Fibroblast of lung (primary cell): ENCODE measurements at regions not wholly inside any gene's neighbourhood (a gene's known extent, or its start where the extent isn't known, plus 50 kb on each side); places are given as distances from the start of the nearest gene placed in this dataset.

Source experiments
- DNase-seq, 2 donors: peaks; one replicate each; pipeline versions ENCODE4 v3.0.0 to v3.0.0-alpha.2; 2010; ENCODE audit warnings: low read depth in 2 of 2
- H2AFZ ChIP-seq: 2 replicates; pipeline ENCODE4 v1.5.1; 2012; ENCODE audit warnings: low read length, control low read depth, inconsistent platforms
- H3K27ac ChIP-seq: 2 replicates; pipeline ENCODE4 v1.5.1; 2011; ENCODE audit warnings: low read length, control low read depth; ENCODE audit not compliant: insufficient read depth
- H3K27me3 ChIP-seq: 2 replicates; pipeline ENCODE4 v1.5.1; 2011; ENCODE audit warnings: mild to moderate bottlenecking, low read length; ENCODE audit not compliant: control insufficient read depth, insufficient read depth
- H3K36me3 ChIP-seq: 2 replicates; pipeline ENCODE4 v1.5.1; 2011; ENCODE audit warnings: low read length; ENCODE audit not compliant: control insufficient read depth, insufficient read depth
- H3K4me1 ChIP-seq: 2 replicates; pipeline ENCODE4 v1.5.1; 2011; ENCODE audit warnings: low read length; ENCODE audit not compliant: control insufficient read depth, insufficient read depth; ENCODE audit errors: extremely low read depth
- H3K4me2 ChIP-seq: 2 replicates; pipeline ENCODE4 v1.5.1; 2011; ENCODE audit warnings: low read length, control low read depth; ENCODE audit not compliant: insufficient read depth; ENCODE audit errors: extremely low read depth
- H3K4me3 ChIP-seq, 4 experiments: fragments of 200-600 bp in 1 of 4; sonication (generic) in 1 of 4; replicated peaks in 1 of 4; 2 replicates each; pipeline ENCODE4 v1.5.1; 2011 to 2016; ENCODE audit warnings: low read length in 4 of 4, low read depth in 3 of 4, mild to moderate bottlenecking in 3 of 4, control low read depth in 2 of 4, inconsistent platforms in 1 of 4, mixed read lengths in 1 of 4; ENCODE audit not compliant: insufficient read depth in 1 of 4; ENCODE audit errors: control extremely low read depth in 1 of 4
- H3K79me2 ChIP-seq: 2 replicates; pipeline ENCODE4 v1.5.1; 2012; ENCODE audit warnings: mild to moderate bottlenecking, low read length, inconsistent platforms; ENCODE audit not compliant: control insufficient read depth, insufficient read depth
- H3K9ac ChIP-seq: 2 replicates; pipeline ENCODE4 v1.5.1; 2011; ENCODE audit warnings: mild to moderate bottlenecking, low read length, control low read depth; ENCODE audit not compliant: insufficient read depth
- H3K9me3 ChIP-seq: 2 replicates; pipeline ENCODE4 v1.5.1; 2012; ENCODE audit warnings: low read depth, low read length; ENCODE audit not compliant: control insufficient read depth, insufficient read depth
- H4K20me1 ChIP-seq: 2 replicates; pipeline ENCODE4 v1.5.1; 2011; ENCODE audit warnings: low read length; ENCODE audit not compliant: control insufficient read depth, insufficient read depth; ENCODE audit errors: extremely low read depth
- EZH2 ChIP-seq: IDR thresholded peaks from 2 replicates; pipeline ENCODE4 v1.5.1; 2012; ENCODE audit warnings: low read length, control low read depth, mild to moderate bottlenecking; ENCODE audit errors: missing control alignments
- TF ChIP-seq, protein P1 (sequence below), 2 donors: IDR thresholded peaks in 1 of 2; conservative IDR thresholded peaks in 1 of 2; 1 replicate in 1 of 2; 2 replicates in 1 of 2; pipeline ENCODE4 v1.5.1; 2011 to 2012; ENCODE audit warnings: low read length in 2 of 2, control low read depth in 1 of 2, inconsistent platforms in 1 of 2, low read depth in 1 of 2, mild to moderate bottlenecking in 1 of 2

GRCh38 chr10:55273946-55274345 lies 472.9 kb upstream of the PCDH15 start:
- Histone ChIP-seq H3K9ac (no peak overlapping the region), H3K27me3 (no peaks in the 10 kb centered on the region), H4K20me1 (no peaks in the 10 kb centered on the region), H3K9me3 (no peaks in the 10 kb centered on the region), H3K4me3 (no peak overlapping the region), H2AFZ (no peak overlapping the region), H3K36me3 (no peaks in the 10 kb centered on the region), H3K4me2 (no peak overlapping the region), H3K27ac (no peak overlapping the region), H3K4me1 (no peaks in the 10 kb centered on the region), H3K79me2 (no peaks in the 10 kb centered on the region)
- no peak for TF ChIP-seq EZH2
- TF ChIP-seq, protein P1, sequence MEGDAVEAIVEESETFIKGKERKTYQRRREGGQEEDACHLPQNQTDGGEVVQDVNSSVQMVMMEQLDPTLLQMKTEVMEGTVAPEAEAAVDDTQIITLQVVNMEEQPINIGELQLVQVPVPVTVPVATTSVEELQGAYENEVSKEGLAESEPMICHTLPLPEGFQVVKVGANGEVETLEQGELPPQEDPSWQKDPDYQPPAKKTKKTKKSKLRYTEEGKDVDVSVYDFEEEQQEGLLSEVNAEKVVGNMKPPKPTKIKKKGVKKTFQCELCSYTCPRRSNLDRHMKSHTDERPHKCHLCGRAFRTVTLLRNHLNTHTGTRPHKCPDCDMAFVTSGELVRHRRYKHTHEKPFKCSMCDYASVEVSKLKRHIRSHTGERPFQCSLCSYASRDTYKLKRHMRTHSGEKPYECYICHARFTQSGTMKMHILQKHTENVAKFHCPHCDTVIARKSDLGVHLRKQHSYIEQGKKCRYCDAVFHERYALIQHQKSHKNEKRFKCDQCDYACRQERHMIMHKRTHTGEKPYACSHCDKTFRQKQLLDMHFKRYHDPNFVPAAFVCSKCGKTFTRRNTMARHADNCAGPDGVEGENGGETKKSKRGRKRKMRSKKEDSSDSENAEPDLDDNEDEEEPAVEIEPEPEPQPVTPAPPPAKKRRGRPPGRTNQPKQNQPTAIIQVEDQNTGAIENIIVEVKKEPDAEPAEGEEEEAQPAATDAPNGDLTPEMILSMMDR (conservative IDR thresholded peaks at IDR 0.05 in 1 of 2, IDR thresholded peaks at IDR 0.05 in 1 of 2; ENCODE audit: low read depth in 1 of 2, low read length in 2 of 2): no peak
- DNase-seq: no peak

DNA sequence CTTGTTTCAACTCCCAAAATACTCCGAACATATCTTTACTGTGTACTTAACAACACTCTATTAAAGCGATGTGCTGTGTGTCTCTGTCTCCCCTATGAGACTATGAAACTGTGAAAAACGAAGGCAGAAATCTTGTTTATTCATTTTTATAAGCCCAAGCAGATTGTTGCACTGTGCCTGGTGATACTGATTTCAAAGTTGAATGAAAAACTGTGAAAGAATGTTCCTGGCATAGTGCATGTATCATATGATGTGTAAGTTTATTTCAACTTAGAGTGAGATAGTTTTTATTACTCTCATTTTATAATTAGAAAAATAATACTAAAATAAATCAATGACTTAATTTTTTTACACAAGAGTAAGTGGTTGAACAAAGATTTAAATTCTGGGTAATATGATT lies 471.9 kb upstream of the PCDH15 start:
- Histone ChIP-seq H2AFZ (no peak overlapping the region), H3K4me1 (no peaks in the 10 kb centered on the region), H3K4me2 (no peak overlapping the region), H3K27ac (no peak overlapping the region), H4K20me1 (no peaks in the 10 kb centered on the region), H3K79me2 (no peaks in the 10 kb centered on the region), H3K9ac (no peak overlapping the region), H3K27me3 (no peaks in the 10 kb centered on the region), H3K36me3 (no peaks in the 10 kb centered on the region), H3K9me3 (no peaks in the 10 kb centered on the region), H3K4me3 (no peak overlapping the region)
- TF ChIP-seq, protein P1 (conservative IDR thresholded peaks at IDR 0.05 in 1 of 2, IDR thresholded peaks at IDR 0.05 in 1 of 2; ENCODE audit: low read depth in 1 of 2, low read length in 2 of 2): no peak
- no peak for TF ChIP-seq EZH2
- no peak for DNase-seq

DNA sequence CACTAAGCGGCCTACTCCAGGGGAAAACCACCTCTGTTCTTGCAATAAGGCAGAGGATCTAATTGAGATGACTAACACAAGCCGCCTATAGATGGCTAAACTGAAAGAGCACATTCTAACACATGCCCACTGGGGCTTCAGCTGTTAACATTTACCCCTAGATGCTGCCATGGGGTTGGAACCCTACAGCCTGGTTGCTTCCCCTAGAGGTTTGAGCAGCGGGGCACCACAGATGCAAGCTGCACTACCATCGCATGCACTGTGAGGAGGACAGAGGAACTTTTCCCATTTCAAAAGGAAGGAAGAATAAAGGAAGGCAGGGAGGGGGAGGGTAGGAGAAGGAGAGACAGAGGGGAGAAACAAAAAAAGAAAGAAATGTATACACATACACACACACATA lies 465.8 kb upstream of the PCDH15 start:
- Histone ChIP-seq H3K36me3 (no peaks in the 10 kb centered on the region), H3K27me3 (no peaks in the 10 kb centered on the region), H4K20me1 (no peaks in the 10 kb centered on the region), H3K4me1 (no peaks in the 10 kb centered on the region), H3K9ac (no peak overlapping the region), H2AFZ (no peak overlapping the region), H3K79me2 (no peaks in the 10 kb centered on the region), H3K9me3 (no peaks in the 10 kb centered on the region), H3K27ac (no peak overlapping the region), H3K4me3 (no peak overlapping the region), H3K4me2 (no peak overlapping the region)
- TF ChIP-seq EZH2: no peak
- TF ChIP-seq, protein P1 (conservative IDR thresholded peaks at IDR 0.05 in 1 of 2, IDR thresholded peaks at IDR 0.05 in 1 of 2; ENCODE audit: low read depth in 1 of 2, low read length in 2 of 2): no peak
- DNase-seq: no peak
